CD14-positive monocyte (primary cell): ENCODE measurements at regions not wholly inside any gene's neighbourhood (a gene's known extent, or its start where the extent isn't known, plus 50 kb on each side); places are given as distances from the start of the nearest gene placed in this dataset.

Source experiments
- DNase-seq, 3 donors: peaks; one replicate each; pipeline ENCODE4 v3.0.0-alpha.2; 2011 to 2022
- H2AFZ ChIP-seq: 2 replicates; pipeline ENCODE4 v1.6.0; 2012; ENCODE audit warnings: mild to moderate bottlenecking, low read depth, low read length, inconsistent platforms; ENCODE audit not compliant: insufficient read depth, poor library complexity, severe bottlenecking
- H3K27ac ChIP-seq, 2 donors: 1 replicate in 1 of 2; 2 replicates in 1 of 2; pipeline ENCODE4 v1.5.1; 2012 to 2013; ENCODE audit warnings: low read length in 2 of 2, control low read depth in 1 of 2, inconsistent platforms in 1 of 2, low read depth in 1 of 2, mild to moderate bottlenecking in 1 of 2
- H3K27me3 ChIP-seq, 2 donors: one replicate each; pipeline versions ENCODE4 v1.6.0 to v1.6.1; 2011 to 2013; ENCODE audit warnings: low read length in 2 of 2; ENCODE audit not compliant: control insufficient read depth in 2 of 2, insufficient read depth in 2 of 2
- H3K36me3 ChIP-seq, 2 donors: replicated peaks in 1 of 2; 1 replicate in 1 of 2; 2 replicates in 1 of 2; pipeline versions ENCODE4 v1.5.1 to v1.6.1; 2012 to 2013; ENCODE audit warnings: low read length in 2 of 2, control low read depth in 1 of 2, inconsistent platforms in 1 of 2, mild to moderate bottlenecking in 1 of 2; ENCODE audit not compliant: insufficient read depth in 2 of 2, control insufficient read depth in 1 of 2
- H3K4me1 ChIP-seq, 2 donors: 1 replicate in 1 of 2; 2 replicates in 1 of 2; pipeline versions ENCODE4 v1.5.1 to v1.6.1; 2012 to 2013; ENCODE audit warnings: low read length in 2 of 2, control low read depth in 1 of 2, inconsistent platforms in 1 of 2, mild to moderate bottlenecking in 1 of 2, moderate library complexity in 1 of 2; ENCODE audit not compliant: insufficient read depth in 2 of 2, control insufficient read depth in 1 of 2
- H3K4me2 ChIP-seq: replicated peaks from 2 replicates; pipeline ENCODE3; 2012; ENCODE audit warnings: low read length, moderate library complexity, mild to moderate bottlenecking; ENCODE audit not compliant: poor library complexity, severe bottlenecking; ENCODE audit errors: extremely low read depth
- H3K4me3 ChIP-seq, 3 experiments: fragments of 200-600 bp in 1 of 3; sonication (generic) in 1 of 3; replicated peaks in 1 of 3; 1 replicate in 2 of 3; 2 replicates in 1 of 3; pipeline ENCODE4 v1.5.1; 2011 to 2013; ENCODE audit warnings: low read length in 3 of 3, mild to moderate bottlenecking in 3 of 3, control low read depth in 2 of 3, low read depth in 2 of 3, inconsistent platforms in 1 of 3, moderate library complexity in 1 of 3
- H3K79me2 ChIP-seq: 2 replicates; pipeline ENCODE4 v1.6.0; 2012; ENCODE audit warnings: mild to moderate bottlenecking, control low read depth, inconsistent platforms, low read length, moderate library complexity; ENCODE audit not compliant: insufficient read depth
- H3K9ac ChIP-seq: 2 replicates; pipeline ENCODE4 v1.6.0; 2017; ENCODE audit warnings: low read length, mild to moderate bottlenecking; ENCODE audit not compliant: insufficient read depth, poor library complexity, severe bottlenecking
- H3K9me3 ChIP-seq, 2 donors: replicated peaks in 1 of 2; 1 replicate in 1 of 2; 2 replicates in 1 of 2; pipeline versions ENCODE4 v1.5.1 to v1.6.1; 2012 to 2013; ENCODE audit warnings: low read length in 2 of 2, control low read depth in 1 of 2; ENCODE audit not compliant: control insufficient read depth in 1 of 2, insufficient read depth in 1 of 2
- H4K20me1 ChIP-seq: 2 replicates; pipeline ENCODE4 v1.6.0; 2012; ENCODE audit warnings: mild to moderate bottlenecking, low read length, control low read depth, moderate library complexity; ENCODE audit not compliant: insufficient read depth
- H3K27ac Mint-ChIP-seq, 7 donors: one replicate each; pipeline ENCODE4 v1.8.0; 2020; ENCODE audit warnings: mild to moderate bottlenecking in 7 of 7, mixed read lengths in 7 of 7, moderate library complexity in 6 of 7, inconsistent platforms in 2 of 7
- H3K27me3 Mint-ChIP-seq, 3 donors: one replicate each; pipeline ENCODE4 v1.8.0; 2021 to 2022; ENCODE audit warnings: low read depth in 3 of 3, mild to moderate bottlenecking in 3 of 3, mixed read lengths in 3 of 3, moderate library complexity in 3 of 3, inconsistent platforms in 1 of 3
- H3K36me3 Mint-ChIP-seq, 2 donors: one replicate each; pipeline ENCODE4 v1.8.0; 2020; ENCODE audit warnings: mixed read lengths in 2 of 2, inconsistent platforms in 1 of 2, mild to moderate bottlenecking in 1 of 2
- H3K4me1 Mint-ChIP-seq: one replicate; pipeline ENCODE4 v1.8.0; 2020; ENCODE audit warnings: mild to moderate bottlenecking, mixed read lengths
- H3K4me3 Mint-ChIP-seq, 2 donors: one replicate each; pipeline ENCODE4 v1.8.0; 2020; ENCODE audit warnings: mild to moderate bottlenecking in 2 of 2, mixed read lengths in 2 of 2, moderate library complexity in 1 of 2
- H3K9me3 Mint-ChIP-seq, 7 donors: one replicate each; pipeline ENCODE4 v1.8.0; 2020 to 2022; ENCODE audit warnings: mixed read lengths in 7 of 7, mild to moderate bottlenecking in 6 of 7, moderate library complexity in 6 of 7, inconsistent platforms in 2 of 7
- WGBS: methylation state at CpG from one replicate; pipeline ENCODE4 v1.1.5; 2013; ENCODE audit warnings: missing lambda C conversion rate; ENCODE audit not compliant: insufficient coverage; 5-methylcytosine and 5-hydroxymethylcytosine counted together
- intact Hi-C, 2 donors: fragments of 100-400 bp; cut with micrococcal nuclease; formaldehyde crosslinking; loops; one replicate each; pipeline versions ENCODE4 v1.15.0 to v1.15.1; 2023
- TF ChIP-seq, protein P1 (sequence below): fragments of 200-600 bp; IDR thresholded peaks from one replicate; pipeline ENCODE4 v1.8.0; 2022; ENCODE audit warnings: antibody characterized with exemption, mild to moderate bottlenecking

DNA sequence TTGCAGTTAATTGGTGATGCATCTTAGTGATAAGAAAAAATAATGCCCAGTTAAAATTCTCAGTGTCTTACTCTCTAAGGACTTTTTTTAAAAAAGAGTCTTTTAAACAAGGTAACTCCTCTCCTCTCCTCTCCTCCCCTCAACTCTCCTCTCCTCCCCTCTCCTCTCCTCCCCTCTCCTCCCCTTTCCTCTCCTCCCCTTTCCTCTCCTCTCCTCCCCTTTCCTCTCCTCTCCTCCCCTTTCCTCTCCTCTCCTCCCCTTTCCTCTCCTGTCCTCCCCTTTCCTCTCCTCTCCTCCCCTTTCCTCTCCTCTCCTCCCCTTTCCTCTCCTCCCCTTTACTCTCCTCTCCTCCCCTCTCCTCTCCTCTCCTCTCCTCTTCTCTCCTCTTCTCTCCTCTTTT is 675.9 kb upstream of the RBFOX1 start:
- Histone ChIP-seq H3K79me2 (no peaks in the 10 kb centered on the region), H2AFZ (no peak overlapping the region), H3K4me2 (no peak overlapping the region), H3K9ac (no peak overlapping the region), H3K9me3 (no peaks in the 10 kb centered on the region), H3K4me3 (no peak overlapping the region), H4K20me1 (no peaks in the 10 kb centered on the region), H3K36me3 (no peaks in the 10 kb centered on the region), H3K4me1 (no peaks in the 10 kb centered on the region), H3K27me3 (no peaks in the 10 kb centered on the region), H3K27ac (no peak overlapping the region)
- TF ChIP-seq, protein P1, sequence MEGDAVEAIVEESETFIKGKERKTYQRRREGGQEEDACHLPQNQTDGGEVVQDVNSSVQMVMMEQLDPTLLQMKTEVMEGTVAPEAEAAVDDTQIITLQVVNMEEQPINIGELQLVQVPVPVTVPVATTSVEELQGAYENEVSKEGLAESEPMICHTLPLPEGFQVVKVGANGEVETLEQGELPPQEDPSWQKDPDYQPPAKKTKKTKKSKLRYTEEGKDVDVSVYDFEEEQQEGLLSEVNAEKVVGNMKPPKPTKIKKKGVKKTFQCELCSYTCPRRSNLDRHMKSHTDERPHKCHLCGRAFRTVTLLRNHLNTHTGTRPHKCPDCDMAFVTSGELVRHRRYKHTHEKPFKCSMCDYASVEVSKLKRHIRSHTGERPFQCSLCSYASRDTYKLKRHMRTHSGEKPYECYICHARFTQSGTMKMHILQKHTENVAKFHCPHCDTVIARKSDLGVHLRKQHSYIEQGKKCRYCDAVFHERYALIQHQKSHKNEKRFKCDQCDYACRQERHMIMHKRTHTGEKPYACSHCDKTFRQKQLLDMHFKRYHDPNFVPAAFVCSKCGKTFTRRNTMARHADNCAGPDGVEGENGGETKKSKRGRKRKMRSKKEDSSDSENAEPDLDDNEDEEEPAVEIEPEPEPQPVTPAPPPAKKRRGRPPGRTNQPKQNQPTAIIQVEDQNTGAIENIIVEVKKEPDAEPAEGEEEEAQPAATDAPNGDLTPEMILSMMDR = no peak
- Mint-ChIP-seq H3K9me3 (peaks cover 0 to 6% (median 0%) of the 10 kb centered on the region in 7 donors), H3K36me3 (no peaks in the 10 kb centered on the region), H3K4me1 (no peaks in the 10 kb centered on the region), H3K27ac (peak overlapping the region in 1 of 7 donors; percentile 41), H3K27me3 (peaks cover 0 to 4% (median 2%) of the 10 kb centered on the region in 3 donors), H3K4me3 (no peak overlapping the region)
- intact Hi-C loops = no loop called here
- no peak for DNase-seq

DNA sequence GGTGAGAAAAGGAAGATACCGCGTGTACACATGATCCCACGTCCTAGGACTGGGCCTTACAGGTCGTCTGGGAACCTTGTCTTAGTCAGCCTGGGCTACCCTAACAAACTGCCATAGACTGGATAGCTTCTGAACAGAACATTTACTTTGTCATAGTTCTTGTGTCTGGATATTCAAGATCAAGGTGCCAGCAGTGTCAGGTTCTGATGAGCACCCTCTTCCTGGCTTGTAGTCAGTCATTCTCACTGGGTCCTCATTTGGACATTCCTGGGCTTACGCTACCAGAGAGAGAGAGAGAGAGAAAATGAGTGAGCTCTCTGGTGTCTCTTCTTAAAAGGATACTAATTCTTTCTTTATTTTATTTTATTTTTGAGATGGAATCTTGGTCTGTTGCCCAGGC is 685.8 kb upstream of the RBFOX1 start:
- H3K79me2 ChIP-seq = no peaks in the 10 kb centered on the region
- peaks cover 6% of the 10 kb centered on the region in 2 donors for H3K27me3 ChIP-seq
- TF ChIP-seq, protein P1 = no peak
- H3K36me3 Mint-ChIP-seq = no peaks in the 10 kb centered on the region
- no peak overlapping the region for H3K4me2 ChIP-seq
- no peak overlapping the region for H3K27ac Mint-ChIP-seq
- no peak overlapping the region for H3K27ac ChIP-seq
- WGBS = 80% methylated on average over 4 of the region's 5 CpGs
- intact Hi-C loops = no loop called here
- no peaks in the 10 kb centered on the region for H3K9me3 ChIP-seq
- peaks cover 5 to 9% (median 5%) of the 10 kb centered on the region in 3 donors for H3K27me3 Mint-ChIP-seq
- H3K4me3 Mint-ChIP-seq = no peak overlapping the region
- H2AFZ ChIP-seq = no peak overlapping the region
- no peaks in the 10 kb centered on the region for H3K4me1 Mint-ChIP-seq
- H3K9ac ChIP-seq = no peak overlapping the region
- H4K20me1 ChIP-seq = no peaks in the 10 kb centered on the region
- no peaks in the 10 kb centered on the region for H3K36me3 ChIP-seq
- no peaks in the 10 kb centered on the region for H3K9me3 Mint-ChIP-seq
- H3K4me3 ChIP-seq = no peak overlapping the region
- no peak for DNase-seq
- H3K4me1 ChIP-seq = no peaks in the 10 kb centered on the region
